CD4-positive, alpha-beta T cell treated with Interleukin-15 for 4 hours (primary cell): ENCODE measurements at regions not wholly inside any gene's neighbourhood (a gene's known extent, or its start where the extent isn't known, plus 50 kb on each side); places are given as distances from the start of the nearest gene placed in this dataset.

Experiments
- DNase-seq: peaks from one replicate; pipeline ENCODE4 v3.0.0-alpha.2; 2020; ENCODE audit warnings: low spot score

DNA sequence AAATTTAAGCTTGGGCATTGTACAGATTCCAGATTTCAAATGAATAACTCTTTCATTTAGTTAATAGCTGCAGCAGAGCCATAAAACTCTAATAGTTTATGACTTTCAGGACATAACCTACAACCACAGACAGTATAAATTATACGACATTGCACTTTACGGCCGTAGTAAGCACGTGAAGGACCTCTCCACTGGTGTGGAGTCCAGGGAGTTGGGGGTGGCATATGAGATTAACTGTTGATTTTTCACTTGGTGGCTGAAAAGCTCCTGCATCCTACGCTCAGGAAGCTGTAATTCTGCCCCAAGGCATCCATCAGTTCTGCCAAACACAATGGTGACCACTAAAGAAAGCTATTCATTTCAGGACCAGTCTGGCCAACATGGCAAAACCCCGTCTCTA is 376.2 kb downstream of the SOX11 start:
- no peak for DNase-seq

DNA sequence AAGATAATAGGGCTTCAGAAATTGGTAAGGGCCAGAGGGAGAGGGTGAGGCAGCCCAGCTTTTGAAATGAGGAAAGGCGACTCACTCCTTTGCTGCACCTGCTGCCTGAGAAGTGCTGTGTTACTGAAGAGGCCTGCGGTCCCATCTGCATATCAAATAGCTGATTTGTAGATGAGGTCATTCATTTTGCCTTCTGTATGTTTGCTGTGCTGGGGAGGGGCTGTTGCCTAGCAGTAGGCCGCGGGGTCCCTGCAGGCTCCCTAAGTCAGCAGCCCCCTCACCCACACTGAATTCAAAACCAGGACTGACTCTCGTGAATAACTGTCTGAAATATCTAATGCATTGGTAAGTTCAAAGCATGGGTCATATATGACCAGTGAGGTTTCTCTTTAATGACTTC is 377.2 kb downstream of the SOX11 start:
- DNase-seq, result no peak

DNA sequence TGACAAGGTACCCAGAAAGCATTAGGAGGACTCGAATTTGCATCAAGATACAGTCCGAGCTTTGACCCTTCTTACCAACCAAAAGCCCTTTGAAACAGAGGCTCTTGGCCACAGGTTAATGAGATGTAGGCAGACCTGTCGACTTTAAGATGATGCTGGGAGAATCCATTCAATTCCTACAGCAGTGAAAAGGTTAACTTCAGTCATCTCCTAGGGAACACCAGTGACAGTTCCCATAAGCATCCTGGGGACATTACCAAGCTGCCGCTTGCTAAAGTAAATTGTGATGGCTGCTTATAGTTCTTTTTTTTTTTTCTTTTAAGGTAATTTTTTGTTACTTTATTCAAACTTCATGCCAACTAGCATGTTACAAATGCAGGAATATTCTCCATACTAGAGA is 379.3 kb downstream of the SOX11 start:
- DNase-seq, result no peak

DNA sequence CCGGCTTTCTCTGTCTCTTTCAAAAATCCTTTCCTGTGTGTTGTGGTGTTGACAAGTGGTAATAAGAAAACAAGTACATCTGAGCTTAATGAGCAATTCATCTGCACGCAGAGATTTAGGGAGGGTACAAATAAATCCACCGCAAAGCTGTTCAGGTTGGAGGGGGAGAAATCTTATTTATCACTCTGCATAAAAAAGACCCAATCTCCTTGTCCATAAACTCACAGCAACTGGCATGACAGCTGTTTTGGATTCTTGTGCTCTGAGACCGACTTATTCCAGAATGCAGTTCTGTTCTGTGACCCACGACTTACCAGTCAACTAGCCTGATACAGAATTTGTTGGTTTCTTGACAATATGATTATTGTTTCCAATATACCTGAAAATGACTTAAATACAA is 380.1 kb downstream of the SOX11 start:
- no peak for DNase-seq

DNA sequence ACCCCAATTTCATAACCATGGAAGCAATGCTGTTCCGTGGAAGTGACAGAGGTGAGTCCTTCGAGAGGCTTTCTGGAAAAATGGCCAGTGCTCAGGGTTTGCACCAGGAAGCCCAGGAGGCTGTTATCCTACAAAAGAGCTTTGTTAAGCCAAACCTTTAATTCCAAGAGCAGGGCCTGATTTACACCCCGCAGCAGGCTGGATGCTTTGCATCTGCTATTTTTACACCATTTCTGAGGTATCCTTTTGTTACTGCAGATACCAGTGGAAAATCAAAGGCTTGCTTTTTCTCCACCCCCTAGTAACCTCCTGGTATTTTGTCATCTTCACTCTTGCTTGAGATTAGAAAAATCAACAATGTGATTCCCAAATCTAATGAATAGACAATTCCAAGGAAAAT is 380.6 kb downstream of the SOX11 start:
- no peak for DNase-seq

DNA sequence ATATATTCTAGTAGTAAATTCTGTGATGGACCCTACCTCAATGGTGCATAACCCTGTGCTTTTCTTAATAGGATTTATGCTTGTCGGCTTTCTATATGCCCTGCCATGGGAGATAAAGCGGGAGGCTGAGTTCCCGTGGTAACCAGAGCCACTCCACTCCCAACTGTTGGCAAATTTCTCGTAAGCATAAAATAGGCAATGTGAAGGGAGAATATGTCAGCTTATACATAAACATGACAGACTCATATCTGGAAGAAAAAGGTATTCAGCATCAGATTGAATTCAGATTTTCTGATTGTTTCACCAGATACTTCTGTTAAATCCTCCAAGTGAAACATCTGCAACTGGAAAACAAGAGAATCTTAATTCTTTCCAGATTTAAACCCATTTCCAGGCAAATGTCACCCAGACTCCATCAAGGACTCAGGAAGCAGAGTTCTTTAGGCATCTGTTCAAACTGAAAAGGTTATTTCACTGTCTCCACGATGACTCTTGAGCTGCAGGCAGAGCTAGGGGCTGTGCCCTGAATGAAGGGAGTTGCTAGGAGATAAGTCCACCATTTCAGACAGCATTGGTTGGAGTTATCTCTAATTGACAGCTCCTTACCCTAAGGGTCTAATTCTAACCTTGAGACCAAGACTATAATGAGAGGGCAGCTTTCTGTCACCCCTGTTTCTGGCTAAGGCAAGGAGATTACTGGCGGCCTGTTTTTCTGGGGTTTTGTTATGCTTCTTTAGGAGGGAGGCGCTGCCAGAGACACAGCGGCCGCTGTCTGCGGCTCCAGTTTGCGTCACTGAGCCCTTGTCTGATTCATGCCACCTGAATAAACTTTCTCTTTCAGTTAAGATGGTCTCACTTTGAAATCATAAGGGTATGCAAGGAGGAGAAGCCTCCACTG is 381.3 kb downstream of the SOX11 start:
- no peak for DNase-seq

DNA sequence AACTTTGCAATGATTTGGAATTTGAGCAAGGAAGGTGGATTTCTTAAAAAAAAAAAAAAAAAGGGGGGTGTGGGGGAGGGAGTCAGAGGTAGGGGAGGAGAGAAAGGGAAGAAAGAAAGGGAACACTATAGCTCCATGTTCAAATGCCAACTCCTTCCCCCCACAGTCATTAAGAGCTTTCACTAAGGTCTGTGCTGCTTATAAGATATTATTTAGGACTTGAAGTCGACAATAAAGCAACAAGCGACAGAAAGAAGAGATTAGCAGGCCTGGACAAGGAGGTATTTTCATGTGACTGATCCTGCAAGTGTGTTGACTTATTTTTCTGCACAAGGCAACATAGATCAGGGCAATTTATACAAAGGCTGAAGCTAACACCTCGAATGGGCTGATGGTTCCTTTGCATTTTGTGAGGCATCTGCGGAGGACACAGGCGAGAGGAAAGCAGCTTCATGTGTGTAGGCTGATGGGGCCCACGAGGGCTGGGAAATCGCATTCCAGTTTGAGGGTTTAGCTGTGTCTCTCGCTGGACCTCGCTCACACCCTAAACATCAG is 382.0 kb downstream of the SOX11 start:
- DNase-seq, result no peak

DNA sequence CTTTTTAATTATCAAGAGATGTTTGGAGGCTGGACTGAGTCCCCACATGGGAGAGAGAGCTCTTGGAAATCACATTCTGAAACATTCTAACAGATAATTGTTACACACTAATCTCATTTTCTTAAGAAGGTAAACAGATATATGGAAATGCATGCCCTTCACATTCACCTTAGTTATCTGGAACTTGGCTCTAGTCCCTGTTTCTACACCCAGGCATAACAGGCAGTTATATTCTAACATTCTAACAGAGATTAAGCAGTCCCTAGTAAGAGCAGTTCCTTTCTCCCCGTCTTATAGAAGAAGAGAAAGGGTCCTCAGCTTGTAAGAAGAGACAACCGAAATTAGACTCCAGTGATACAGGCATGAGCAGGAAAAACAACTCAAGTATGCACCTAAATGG is 385.4 kb downstream of the SOX11 start:
- DNase-seq, result no peak

DNA sequence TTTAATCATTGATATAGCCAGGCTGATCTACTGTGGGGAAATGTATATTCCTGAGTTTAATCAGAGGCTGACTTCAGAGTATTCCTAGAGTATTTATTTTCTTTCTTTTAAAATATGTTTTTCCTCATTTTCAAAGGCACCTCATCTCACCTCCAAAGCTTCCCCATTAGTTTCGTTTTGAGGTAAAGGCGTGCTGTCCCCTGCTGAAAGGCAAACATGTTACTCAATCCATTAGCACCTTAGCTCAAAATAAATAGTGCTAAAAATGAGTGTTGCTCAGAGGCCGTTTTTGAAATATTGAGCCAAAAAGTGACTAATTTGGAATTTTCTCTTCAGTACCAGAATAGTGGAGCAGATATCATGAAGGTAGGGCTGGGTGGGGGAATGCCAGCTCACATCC is 386.2 kb downstream of the SOX11 start:
- DNase-seq, result no peak

DNA sequence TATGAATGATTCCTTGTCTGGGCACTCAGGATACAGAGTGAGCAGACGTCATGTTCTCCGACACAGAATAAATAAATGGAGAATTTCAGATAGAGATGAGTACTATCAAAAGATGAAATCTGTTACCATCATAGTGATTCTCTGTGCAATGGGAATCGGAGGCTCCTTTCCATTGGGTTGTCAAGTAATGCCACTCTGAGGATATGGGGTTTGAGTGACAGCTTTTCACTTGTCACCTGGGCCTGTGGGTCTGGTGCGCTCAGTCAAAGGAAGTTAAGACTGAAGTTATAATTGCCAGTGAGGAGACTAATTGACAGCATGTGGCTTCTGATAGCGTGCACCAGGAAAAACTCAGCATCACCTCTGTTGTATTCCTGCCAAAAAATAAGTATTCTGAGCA is 387.2 kb downstream of the SOX11 start:
- DNase-seq, result no peak

DNA sequence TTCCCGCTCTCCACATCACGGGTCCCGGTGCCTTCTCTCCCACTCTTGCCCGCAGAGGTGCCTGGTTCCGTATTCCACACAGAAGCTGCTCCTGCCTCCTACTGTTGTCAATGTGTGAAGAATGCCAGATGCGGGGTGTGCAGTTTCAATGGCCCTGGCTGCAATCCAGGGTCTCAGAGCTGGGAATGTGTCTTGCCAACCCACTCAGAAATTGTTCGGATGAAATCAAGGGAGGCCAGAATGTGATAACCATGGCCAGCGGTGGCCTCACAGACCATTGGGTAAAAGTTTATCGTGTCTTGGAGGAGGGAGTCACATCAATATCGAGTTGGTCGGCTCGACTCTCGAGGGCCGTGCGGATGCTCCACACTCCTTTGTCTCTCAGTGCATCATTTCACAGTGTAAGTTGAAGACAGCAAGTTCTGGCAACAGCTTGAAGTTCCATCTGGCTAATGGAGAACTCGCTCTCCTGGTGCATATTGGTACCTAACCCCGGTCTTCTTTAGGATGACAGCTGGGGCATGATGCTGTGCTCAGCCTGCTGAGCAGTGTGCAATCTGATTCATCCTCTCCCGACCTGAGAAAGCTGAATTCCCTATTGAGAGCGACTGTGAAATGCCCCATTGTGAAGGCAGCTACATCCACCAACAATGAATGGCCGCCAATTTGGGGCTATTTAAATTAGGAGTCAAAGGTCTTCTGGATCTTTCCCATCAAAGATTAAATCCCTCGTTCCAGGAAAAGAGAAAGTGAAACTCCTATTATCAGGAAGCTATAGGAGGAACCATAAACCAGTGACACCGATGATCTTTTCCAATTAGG is 389.0 kb downstream of the SOX11 start:
- no peak for DNase-seq

DNA sequence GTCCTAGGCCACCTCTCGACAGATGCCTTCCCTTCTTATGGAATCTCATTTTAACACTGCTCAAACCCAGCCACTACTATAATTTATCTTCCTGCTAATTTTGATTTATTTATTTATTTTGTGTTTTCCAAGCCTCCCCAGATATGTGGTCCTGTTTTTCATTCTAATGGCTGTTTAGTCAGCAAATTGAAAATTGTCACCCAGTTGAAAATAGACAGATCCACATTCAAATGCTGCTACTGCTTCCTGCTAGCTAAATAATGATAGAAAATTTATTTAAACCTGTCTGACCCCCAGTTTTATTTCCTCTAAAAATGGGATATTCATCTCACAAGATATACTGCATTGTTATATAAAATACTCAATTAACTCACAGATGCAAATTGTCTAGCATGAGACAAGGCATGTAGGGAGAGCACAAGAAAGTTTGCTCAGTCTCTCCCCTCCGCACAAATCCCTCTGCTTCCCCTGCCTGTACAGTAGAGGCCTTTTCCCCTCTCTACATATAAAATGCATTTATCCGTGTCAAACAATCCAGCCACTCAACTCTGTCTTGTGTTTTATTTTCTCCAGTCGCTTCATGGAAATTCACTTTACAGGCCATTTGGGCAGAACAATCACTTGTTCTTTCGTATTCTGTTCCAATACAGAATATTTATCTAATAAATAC is 389.9 kb downstream of the SOX11 start:
- DNase-seq, result no peak

DNA sequence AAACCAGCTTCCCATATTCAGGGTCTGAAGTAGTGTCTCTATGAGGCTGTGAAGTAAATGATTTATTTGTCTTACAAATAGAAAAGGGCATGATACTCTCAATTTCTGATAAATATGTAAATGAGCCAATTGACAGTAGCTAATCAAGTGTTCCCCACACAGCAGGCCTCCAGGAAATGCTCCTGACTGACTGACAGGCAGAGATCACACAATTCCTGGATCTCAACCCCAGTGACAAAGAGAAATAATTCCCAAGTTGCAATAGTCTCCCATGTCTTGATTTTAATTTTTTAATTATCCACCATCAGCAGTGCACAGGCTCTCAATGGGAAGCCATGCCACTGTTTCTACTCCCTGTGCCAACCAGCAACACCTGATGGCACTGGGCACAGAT is 390.4 kb downstream of the SOX11 start:
- no peak for DNase-seq

DNA sequence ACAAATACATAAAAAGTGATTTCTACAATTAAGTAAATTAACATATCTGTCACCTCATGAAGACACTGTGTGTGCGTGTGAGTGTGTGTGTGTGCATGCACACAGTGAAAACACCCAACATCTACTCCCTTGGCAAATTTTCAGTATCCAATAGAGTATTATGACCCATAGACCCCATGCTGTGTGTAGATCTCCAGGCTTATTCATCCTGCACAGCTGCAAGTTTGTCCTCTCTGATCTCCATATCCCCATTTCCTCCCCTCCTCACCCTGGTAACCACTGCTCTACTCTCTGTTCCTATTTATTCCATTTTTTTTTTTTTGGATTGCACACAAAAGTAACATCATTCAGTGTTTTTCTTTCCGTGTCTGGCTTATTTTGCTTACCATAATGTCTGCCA is 391.0 kb downstream of the SOX11 start:
- DNase-seq, result no peak

DNA sequence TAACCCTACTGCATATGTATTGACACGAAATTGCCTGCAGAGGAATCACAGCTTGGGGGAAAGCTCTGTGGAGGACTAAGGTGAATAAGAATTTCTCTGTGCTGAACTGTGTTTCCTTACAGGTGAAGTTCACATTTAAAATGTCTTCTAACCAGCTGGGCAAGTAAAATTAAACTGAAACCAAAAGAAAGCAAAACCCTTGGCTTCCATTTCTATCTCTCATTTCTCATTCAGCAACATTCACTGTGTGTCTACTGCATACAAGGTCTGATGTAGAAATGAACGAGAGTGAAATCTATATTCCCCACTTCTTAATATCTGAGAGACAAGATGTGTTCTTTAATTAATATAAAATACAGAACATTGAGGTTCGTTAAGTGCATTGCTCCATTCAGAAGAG is 397.3 kb downstream of the SOX11 start:
- no peak for DNase-seq

DNA sequence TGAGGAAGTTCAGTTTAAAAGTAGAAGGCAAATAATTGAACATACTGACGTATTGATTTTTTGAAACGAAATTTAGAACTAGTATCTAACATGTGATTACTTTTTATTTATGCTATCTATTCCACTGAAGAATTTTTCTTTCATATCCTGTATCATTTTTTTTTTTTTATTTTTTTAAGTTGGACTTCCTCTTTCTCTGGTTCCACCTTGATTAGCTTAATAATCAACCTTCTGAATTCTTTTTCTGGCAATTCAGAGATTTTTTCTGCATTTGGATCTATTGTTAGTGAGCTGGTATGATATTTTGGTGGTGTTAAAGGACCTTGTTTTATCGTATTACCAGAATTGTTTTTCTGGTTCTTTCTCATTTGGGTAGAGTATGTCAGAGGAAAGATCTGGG is 411.2 kb downstream of the SOX11 start:
- no peak for DNase-seq

DNA sequence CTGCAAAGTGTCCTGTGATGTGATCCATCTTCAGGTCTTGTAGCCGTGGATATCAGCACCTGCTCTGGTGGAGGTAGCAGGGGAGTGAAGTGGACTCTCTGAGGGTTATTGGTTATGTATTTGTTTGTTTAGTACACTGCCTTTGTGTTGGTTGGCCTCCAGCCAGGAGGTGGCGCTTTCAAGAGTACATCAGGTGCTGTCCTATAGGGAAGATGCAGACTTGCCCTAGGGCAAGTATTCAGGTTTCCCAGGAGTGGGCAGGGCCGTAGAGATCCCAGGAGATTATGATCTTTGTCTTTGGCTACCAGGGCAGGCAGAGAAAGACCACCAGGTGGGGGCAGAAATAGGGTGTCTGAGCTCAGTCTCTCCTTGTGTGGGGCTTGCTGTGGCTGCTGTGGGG is 411.8 kb downstream of the SOX11 start:
- no peak for DNase-seq

DNA sequence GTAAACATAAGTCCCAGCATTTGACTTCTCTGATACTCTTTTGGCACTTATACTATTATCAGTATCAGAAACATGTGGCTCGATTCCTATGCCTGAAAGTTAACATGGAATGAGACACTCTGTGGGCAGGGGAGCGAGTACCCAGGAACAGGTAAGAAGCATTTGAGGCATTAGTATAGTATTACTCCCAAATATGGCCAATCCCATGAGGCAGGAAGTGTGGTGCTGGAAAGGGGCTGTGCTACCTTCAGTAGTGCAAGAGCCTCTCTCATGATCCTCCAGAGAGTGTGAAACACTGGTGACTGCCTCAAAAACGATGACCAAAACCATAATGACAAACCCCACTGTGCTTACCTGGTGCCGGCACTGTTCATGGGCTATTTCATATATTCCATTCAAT is 415.1 kb downstream of the SOX11 start:
- DNase-seq, result no peak

DNA sequence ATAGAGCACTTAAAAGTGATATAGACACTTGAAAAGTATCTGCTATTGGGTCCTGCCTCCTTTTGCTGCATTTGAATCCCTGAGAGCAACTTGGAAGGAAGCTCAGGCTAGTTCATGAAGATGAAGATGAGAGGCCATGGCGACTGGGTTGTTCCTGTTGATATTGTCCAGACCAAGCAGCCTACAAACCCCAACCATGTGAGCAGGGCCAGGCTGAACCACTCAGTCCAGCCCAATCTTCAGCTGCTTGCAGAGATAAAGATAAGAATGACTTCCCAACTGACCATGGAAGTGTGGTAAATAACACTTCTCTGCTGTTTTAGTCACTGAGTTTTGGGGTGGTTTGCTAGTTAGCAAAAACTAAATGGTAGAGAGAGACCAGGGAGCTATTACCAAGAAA is 417.6 kb downstream of the SOX11 start:
- DNase-seq, result no peak

DNA sequence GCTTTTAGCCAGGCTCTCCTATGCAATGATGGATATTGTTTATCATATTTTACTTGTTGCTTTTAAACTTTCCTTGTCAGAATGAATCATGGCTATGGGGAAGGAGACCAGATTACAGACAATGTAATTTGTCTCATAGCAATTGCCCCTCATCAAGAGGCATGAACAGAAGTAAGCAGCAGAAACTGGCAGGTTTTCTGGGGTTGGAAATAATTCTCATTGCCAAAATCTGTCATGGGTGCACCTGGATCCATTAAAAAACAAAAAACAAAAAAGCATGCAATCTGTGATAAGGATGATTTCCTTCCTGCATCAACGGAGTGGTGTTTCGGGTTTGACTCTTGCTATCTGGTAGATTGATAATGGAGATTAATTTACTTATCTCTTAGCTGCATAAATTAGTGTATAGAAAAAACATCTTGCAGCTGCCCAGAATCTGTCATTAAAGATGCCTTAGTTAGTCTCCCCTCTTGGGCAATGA is 419.6 kb downstream of the SOX11 start:
- DNase-seq, result no peak

DNA sequence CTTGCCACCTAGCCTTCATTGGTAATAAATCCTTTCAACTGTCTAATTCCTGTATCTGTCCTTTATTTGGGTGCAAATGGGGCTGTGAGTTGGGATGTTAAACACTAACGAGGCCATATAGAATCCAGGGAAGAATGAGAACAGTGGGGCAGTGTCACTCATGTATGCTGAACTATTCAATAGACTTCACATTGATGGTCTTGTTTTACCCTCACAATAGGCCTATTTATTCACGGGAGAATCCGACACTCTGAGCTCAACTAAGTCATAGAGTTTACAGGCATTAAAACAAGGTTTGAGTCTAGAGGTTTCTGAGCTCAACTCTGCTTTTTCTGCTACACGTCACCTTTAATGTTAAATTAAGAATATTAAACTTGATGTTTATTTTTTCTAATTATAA is 421.6 kb downstream of the SOX11 start:
- DNase-seq, result no peak

DNA sequence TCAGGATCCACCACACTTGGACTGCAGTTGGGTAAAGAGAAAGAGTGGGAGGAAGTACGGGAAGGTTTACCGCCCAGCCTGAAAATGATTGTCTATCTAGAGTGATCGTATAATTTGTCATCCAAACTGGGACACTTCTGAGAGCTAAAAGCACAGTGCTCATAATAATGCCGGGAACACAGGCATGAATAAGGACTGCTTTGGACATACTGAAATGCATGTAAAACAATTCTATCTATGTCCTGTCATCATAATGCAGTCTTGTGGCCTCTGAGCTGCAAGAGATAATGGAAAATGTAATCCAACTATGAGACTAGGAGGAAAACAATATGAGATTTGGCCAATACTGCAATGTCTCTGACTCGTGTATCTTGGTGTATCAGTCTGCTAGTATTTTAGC is 435.5 kb downstream of the SOX11 start:
- DNase-seq, result no peak
